ENCODE measurements at regions not wholly inside any gene's neighbourhood (a gene's known extent, or its start where the extent isn't known, plus 50 kb on each side); places are given as distances from the start of the nearest gene placed in this dataset.
A peak's percentile ranks its signal among the peaks of the same experiment; 100 is the strongest.

- DNase-seq: no peak
Observed at GRCh38 chr2:176781570-176782217, 430.9 kb upstream of the HNRNPA3 start.

GRCh38 chr2:176784633-176785200, 427.9 kb upstream of the HNRNPA3 start:
- no peak for DNase-seq

GRCh38 chr2:176789751-176790150, 422.8 kb upstream of the HNRNPA3 start:
- DNase-seq: no peak

GRCh38 chr2:176790468-176790867, 422.1 kb upstream of the HNRNPA3 start:
- DNase-seq: no peak

GRCh38 chr2:176793792-176794191, 418.8 kb upstream of the HNRNPA3 start:
- DNase-seq: no peak

- no peak for DNase-seq
Observed at GRCh38 chr2:176794392-176794791, 418.2 kb upstream of the HNRNPA3 start.

GRCh38 chr2:176795823-176796222, 416.8 kb upstream of the HNRNPA3 start:
- DNase-seq: no peak

GRCh38 chr2:176796677-176797076, 415.9 kb upstream of the HNRNPA3 start:
- peak; percentile 15 for DNase-seq

GRCh38 chr2:176804392-176804791, 408.2 kb upstream of the HNRNPA3 start:
- DNase-seq: no peak

GRCh38 chr2:176805345-176805744, 407.2 kb upstream of the HNRNPA3 start:
- DNase-seq: no peak

GRCh38 chr2:176812246-176812775, 400.3 kb upstream of the HNRNPA3 start:
- DNase-seq: peak; percentile 51

- DNase-seq: no peak
Observed at GRCh38 chr2:176813156-176813555, 399.4 kb upstream of the HNRNPA3 start.

GRCh38 chr2:176813621-176814049, 399.0 kb upstream of the HNRNPA3 start:
- no peak for DNase-seq

GRCh38 chr2:176814274-176814673, 398.3 kb upstream of the HNRNPA3 start:
- no peak for DNase-seq

- DNase-seq: peak; percentile 42
Observed at GRCh38 chr2:176814740-176815367, 397.7 kb upstream of the HNRNPA3 start.

GRCh38 chr2:176817061-176817565, 395.5 kb upstream of the HNRNPA3 start:
- DNase-seq: no peak

GRCh38 chr2:176818076-176818475, 394.5 kb upstream of the HNRNPA3 start:
- no peak for DNase-seq

GRCh38 chr2:176818617-176819016, 394.0 kb upstream of the HNRNPA3 start:
- no peak for DNase-seq

- no peak for DNase-seq
Observed at GRCh38 chr2:176819306-176819705, 393.3 kb upstream of the HNRNPA3 start.

- DNase-seq: no peak
Observed at GRCh38 chr2:176820371-176820932, 392.1 kb upstream of the HNRNPA3 start.

- no peak for DNase-seq
Observed at GRCh38 chr2:176821350-176821749, 391.2 kb upstream of the HNRNPA3 start.

GRCh38 chr2:176822060-176822459, 390.5 kb upstream of the HNRNPA3 start:
- DNase-seq: no peak

- DNase-seq: no peak
Observed at GRCh38 chr2:176826356-176826755, 386.2 kb upstream of the HNRNPA3 start.
